Gastroesophageal sphincter (tissue), 2 donors: ENCODE measurements at regions not wholly inside any gene's neighbourhood (a gene's known extent, or its start where the extent isn't known, plus 50 kb on each side); places are given as distances from the start of the nearest gene placed in this dataset.

ENCODE experiments used
- POLR2A ChIP-seq, 2 donors: fragments of 450-650 bp; IDR thresholded peaks; one replicate each; pipeline ENCODE4 v1.6.1; 2017; ENCODE audit warnings: antibody characterized with exemption in 2 of 2, mild to moderate bottlenecking in 2 of 2, moderate library complexity in 1 of 2
- POLR2AphosphoS5 ChIP-seq: sonication (generic); formaldehyde crosslinking; IDR thresholded peaks from one replicate; pipeline ENCODE4 v1.6.1; 2017; ENCODE audit warnings: antibody characterized with exemption

GRCh38 chr16:65909310-65910050 lies 457.0 kb upstream of the CDH5 start:
- TF ChIP-seq POLR2A (IDR thresholded peaks at IDR 0.05) (no peak), POLR2AphosphoS5 (no peak)
